Nephron (organoid): ENCODE measurements at regions not wholly inside any gene's neighbourhood (a gene's known extent, or its start where the extent isn't known, plus 50 kb on each side); places are given as distances from the start of the nearest gene placed in this dataset.

Experiments
- H3K27ac Mint-ChIP-seq, 3 experiments: 2 replicates each; pipeline ENCODE4 v1.8.0; 2020; ENCODE audit warnings: mixed read lengths in 3 of 3, mild to moderate bottlenecking in 2 of 3, moderate library complexity in 1 of 3
- H3K27me3 Mint-ChIP-seq: 2 replicates; pipeline ENCODE4 v1.8.0; 2021; ENCODE audit warnings: low read depth, mild to moderate bottlenecking, moderate library complexity, mixed read lengths
- H3K36me3 Mint-ChIP-seq: 2 replicates; pipeline ENCODE4 v1.8.0; 2020; ENCODE audit warnings: low read depth, mixed read lengths
- H3K4me1 Mint-ChIP-seq: 2 replicates; pipeline ENCODE4 v1.8.0; 2020; ENCODE audit warnings: mixed read lengths
- H3K4me3 Mint-ChIP-seq, 3 experiments: 2 replicates each; pipeline ENCODE4 v1.8.0; 2020; ENCODE audit warnings: mild to moderate bottlenecking in 3 of 3, mixed read lengths in 3 of 3, moderate library complexity in 2 of 3
- H3K9me3 Mint-ChIP-seq: 2 replicates; pipeline ENCODE4 v1.8.0; 2020; ENCODE audit warnings: mixed read lengths
- TF ChIP-seq, protein P1 (sequence below), 3 experiments: fragments of 200-600 bp; sonication (generic); IDR thresholded peaks; one replicate each; pipeline ENCODE4 v1.5.0; 2021; ENCODE audit warnings: antibody characterized with exemption in 3 of 3; ENCODE audit not compliant: unreplicated experiment in 3 of 3

DNA sequence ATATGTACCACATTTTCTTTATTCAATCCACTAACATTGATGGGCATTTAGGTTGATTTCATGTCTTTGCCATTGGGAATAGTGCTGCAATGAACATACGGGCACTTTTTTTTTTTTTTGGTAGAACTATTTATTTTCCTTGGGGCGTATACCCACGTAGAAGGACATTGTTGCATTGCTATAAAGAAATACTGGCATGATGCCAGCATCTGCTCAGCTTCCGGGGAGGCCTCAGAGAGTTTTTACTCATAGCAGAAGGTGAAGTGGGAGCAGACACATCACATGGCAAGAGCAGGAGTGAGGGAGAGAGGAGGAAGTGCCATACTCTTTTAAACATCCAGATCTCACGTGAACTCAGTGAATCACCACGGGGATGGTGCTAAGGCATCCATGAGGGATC, 197.0 kb downstream of the SQOR start:
- H3K9me3 Mint-ChIP-seq, result no peaks in the 10 kb centered on the region
- no peaks in the 10 kb centered on the region for H3K36me3 Mint-ChIP-seq
- H3K4me1 Mint-ChIP-seq, result no peaks in the 10 kb centered on the region
- H3K27me3 Mint-ChIP-seq, result no peaks in the 10 kb centered on the region
- no peak overlapping the region for H3K27ac Mint-ChIP-seq
- TF ChIP-seq, protein P1, sequence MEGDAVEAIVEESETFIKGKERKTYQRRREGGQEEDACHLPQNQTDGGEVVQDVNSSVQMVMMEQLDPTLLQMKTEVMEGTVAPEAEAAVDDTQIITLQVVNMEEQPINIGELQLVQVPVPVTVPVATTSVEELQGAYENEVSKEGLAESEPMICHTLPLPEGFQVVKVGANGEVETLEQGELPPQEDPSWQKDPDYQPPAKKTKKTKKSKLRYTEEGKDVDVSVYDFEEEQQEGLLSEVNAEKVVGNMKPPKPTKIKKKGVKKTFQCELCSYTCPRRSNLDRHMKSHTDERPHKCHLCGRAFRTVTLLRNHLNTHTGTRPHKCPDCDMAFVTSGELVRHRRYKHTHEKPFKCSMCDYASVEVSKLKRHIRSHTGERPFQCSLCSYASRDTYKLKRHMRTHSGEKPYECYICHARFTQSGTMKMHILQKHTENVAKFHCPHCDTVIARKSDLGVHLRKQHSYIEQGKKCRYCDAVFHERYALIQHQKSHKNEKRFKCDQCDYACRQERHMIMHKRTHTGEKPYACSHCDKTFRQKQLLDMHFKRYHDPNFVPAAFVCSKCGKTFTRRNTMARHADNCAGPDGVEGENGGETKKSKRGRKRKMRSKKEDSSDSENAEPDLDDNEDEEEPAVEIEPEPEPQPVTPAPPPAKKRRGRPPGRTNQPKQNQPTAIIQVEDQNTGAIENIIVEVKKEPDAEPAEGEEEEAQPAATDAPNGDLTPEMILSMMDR (IDR thresholded peaks at IDR 0.05; ENCODE audit: unreplicated experiment in 3 of 3), result no peak
- H3K4me3 Mint-ChIP-seq, result no peak overlapping the region

DNA sequence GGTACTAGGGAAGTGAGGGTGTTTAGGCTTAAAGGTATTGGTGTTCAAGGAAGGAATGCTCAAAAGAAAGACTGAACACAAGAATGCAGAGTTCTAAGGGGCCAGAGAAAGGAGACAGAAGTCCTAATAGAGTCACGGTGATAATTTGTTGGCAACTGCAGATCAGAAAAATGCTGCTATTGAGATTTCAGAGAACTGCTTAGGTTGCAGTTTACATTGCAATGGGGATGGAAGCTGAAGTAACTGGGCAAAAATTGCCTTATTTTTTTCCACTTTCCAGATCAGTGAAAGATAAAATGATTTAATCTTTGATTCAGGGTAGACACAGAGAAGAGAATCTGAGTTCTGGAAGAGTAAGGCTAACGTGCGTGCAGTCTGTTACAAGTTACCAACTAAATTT, 199.8 kb downstream of the SQOR start:
- H3K36me3 Mint-ChIP-seq, result no peaks in the 10 kb centered on the region
- H3K27ac Mint-ChIP-seq, result no peak overlapping the region
- no peak overlapping the region for H3K4me3 Mint-ChIP-seq
- peaks cover 6% of the 10 kb centered on the region for H3K4me1 Mint-ChIP-seq
- no peaks in the 10 kb centered on the region for H3K27me3 Mint-ChIP-seq
- TF ChIP-seq, protein P1 (IDR thresholded peaks at IDR 0.05; ENCODE audit: unreplicated experiment in 3 of 3), result no peak
- no peaks in the 10 kb centered on the region for H3K9me3 Mint-ChIP-seq

DNA sequence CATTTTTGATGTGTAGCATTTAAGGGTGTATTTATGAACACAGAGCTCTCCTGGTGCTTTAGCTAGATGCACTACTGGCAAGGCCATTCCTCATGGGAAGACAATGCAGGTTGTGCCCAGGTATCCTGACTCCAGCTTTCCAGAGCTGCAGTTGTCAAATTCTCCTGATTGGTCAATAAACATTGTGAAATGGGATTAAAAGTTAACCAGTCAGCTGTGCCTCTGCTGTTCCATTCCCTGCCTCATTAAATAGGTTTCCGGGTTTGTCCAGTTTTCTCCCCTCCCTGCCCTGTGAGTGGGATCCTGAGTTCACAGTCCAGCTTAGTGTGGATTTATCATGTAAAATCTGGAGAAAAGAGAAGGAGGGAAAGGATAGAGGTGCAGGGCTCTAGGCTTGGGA, 207.3 kb downstream of the SQOR start:
- Mint-ChIP-seq H3K36me3 (no peaks in the 10 kb centered on the region), H3K4me3 (no peak overlapping the region), H3K27me3 (peaks cover 2% of the 10 kb centered on the region), H3K27ac (peak overlapping the region in 2 of 3 experiments; percentile 24 to 90), H3K9me3 (no peaks in the 10 kb centered on the region), H3K4me1 (peaks cover 6% of the 10 kb centered on the region)
- TF ChIP-seq, protein P1 (IDR thresholded peaks at IDR 0.05; ENCODE audit: unreplicated experiment in 3 of 3), result no peak

DNA sequence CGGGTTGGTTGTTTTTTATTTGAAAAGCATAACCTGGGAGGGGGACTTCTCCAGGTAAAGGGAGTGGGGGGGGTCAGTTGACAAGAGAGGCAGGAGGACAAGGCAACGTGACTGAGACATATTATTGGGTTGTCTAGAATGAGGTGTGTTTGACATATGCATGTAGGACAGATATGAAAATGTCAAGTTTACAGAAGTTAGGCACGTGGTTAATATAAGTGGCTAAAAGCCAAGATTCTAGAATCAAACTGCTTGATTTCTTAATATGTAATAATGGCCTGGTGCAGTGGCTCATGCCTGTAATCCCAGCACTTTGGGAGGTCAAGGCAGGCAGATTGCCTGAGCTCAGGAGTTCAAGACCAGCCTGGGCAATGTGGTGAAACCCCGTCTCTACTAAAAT, 212.8 kb downstream of the SQOR start:
- Mint-ChIP-seq H3K4me3 (no peak overlapping the region), H3K27ac (no peak overlapping the region), H3K27me3 (peaks cover 4% of the 10 kb centered on the region), H3K36me3 (peaks cover 3% of the 10 kb centered on the region), H3K4me1 (no peaks in the 10 kb centered on the region), H3K9me3 (peaks cover 3% of the 10 kb centered on the region)
- TF ChIP-seq, protein P1 (IDR thresholded peaks at IDR 0.05; ENCODE audit: unreplicated experiment in 3 of 3), result no peak

DNA sequence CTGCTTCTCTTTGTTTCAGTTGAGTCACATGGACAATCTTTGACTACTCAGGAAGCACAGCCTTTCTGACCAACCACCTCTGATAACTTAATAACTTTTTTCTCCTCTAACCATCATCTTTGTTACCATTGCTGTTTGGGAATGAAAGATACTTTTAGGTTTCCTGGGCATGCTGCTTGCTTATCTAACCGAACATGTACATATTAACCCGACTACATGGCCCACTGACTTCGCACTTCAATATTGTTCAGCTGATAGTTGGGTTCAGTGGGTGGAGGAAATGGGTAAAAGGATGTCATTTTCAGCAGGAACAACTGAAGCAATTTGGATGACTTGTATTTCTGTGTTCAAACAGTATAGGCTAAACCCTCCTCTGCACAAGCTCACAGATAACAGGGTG, 214.3 kb downstream of the SQOR start:
- no peaks in the 10 kb centered on the region for H3K4me1 Mint-ChIP-seq
- peaks cover 4% of the 10 kb centered on the region for H3K27me3 Mint-ChIP-seq
- no peak overlapping the region for H3K4me3 Mint-ChIP-seq
- H3K9me3 Mint-ChIP-seq, result peaks cover 6% of the 10 kb centered on the region
- no peak overlapping the region for H3K27ac Mint-ChIP-seq
- peaks cover 3% of the 10 kb centered on the region for H3K36me3 Mint-ChIP-seq
- TF ChIP-seq, protein P1 (IDR thresholded peaks at IDR 0.05; ENCODE audit: unreplicated experiment in 3 of 3), result no peak

DNA sequence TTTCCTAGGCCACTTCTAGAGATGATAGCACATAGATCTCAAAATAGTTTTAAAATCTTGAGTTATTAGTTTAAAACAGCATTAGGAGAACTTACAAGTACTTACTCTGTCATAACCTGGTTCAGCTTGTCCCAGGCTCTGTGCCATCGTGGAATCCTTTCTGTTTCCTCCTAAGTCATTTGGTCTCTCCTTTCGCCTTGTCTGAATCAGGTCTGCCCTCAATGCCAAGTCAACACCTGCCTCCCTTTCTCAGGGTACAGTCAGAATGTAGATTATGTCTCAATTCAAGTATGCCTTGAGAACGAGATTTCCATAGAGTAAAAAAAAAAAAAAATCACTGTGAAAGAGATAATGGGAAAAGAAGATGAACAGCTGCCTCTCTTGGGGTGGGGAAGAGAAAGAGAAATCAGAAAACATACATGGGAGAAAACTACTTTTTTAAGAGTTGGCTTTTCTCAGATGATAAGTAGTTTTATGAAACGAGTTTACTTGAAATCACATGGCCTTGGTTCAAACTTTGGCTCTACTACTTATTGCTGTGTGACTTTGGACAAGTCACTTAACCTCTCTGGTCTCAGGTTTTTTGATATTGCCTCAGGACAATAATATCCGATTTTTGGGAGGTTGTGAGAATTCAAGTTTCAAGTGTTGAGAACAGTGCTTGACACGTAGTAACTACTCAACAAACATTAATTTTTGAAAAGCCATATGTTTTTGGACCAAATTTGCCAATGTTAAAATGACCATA, 219.8 kb downstream of the SQOR start:
- TF ChIP-seq, protein P1 (IDR thresholded peaks at IDR 0.05; ENCODE audit: unreplicated experiment in 3 of 3), result no peak
- H3K4me1 Mint-ChIP-seq, result no peaks in the 10 kb centered on the region
- H3K9me3 Mint-ChIP-seq, result peaks cover 6% of the 10 kb centered on the region

More for the DNA sequence above, 219.8 kb downstream of the SQOR start:
- Mint-ChIP-seq H3K4me3 (no peak overlapping the region), H3K27me3 (no peaks in the 10 kb centered on the region), H3K27ac (no peak overlapping the region), H3K36me3 (peaks cover 3% of the 10 kb centered on the region)
